ENCODE measurements at regions not wholly inside any gene's neighbourhood (a gene's known extent, or its start where the extent isn't known, plus 50 kb on each side); places are given as distances from the start of the nearest gene placed in this dataset.

DNA sequence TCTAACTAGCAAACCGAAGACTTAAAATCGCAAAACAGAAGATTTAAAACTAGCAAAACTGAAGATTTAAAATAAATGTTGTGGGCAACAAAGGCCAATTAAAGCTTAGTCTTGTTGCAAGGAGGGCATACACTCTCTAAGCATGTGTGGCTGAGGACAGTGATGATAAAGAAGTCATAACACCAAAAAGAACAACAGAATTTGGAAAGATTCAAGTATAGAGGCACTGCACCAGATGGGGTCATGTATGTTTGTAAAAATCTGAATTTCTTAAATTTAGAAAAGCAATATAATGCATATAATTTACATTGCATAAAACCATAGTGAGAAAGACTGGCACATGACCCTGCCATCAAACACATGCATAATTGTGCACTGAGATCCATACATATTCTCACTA, 743.8 kb downstream of the TAF11L14 start:
- TF ChIP-seq DPF2 (IDR thresholded peaks at IDR 0.05) = no peak
- TF ChIP-seq ARID1B (IDR thresholded peaks at IDR 0.05) = no peak
- no peak for TF ChIP-seq CTCF (IDR thresholded peaks at IDR 0.05 in 2 of 3, conservative IDR thresholded peaks at IDR 0.05 in 1 of 3; ENCODE audit: insufficient read depth in 2 of 3, low read depth in 1 of 3, low read length in 3 of 3)
- TF ChIP-seq CBX5 (IDR thresholded peaks at IDR 0.05; ENCODE audit: borderline replicate concordance, low read depth) = no peak
- TF ChIP-seq TCF7L2 (IDR thresholded peaks at IDR 0.05; ENCODE audit: low read depth, low read length) = no peak
- TF ChIP-seq, protein P1, sequence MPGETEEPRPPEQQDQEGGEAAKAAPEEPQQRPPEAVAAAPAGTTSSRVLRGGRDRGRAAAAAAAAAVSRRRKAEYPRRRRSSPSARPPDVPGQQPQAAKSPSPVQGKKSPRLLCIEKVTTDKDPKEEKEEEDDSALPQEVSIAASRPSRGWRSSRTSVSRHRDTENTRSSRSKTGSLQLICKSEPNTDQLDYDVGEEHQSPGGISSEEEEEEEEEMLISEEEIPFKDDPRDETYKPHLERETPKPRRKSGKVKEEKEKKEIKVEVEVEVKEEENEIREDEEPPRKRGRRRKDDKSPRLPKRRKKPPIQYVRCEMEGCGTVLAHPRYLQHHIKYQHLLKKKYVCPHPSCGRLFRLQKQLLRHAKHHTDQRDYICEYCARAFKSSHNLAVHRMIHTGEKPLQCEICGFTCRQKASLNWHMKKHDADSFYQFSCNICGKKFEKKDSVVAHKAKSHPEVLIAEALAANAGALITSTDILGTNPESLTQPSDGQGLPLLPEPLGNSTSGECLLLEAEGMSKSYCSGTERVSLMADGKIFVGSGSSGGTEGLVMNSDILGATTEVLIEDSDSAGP (CRISPR knock-in tag; IDR thresholded peaks at IDR 0.05) = no peak
